Hepatocyte (in vitro differentiated cells): ENCODE measurements at regions not wholly inside any gene's neighbourhood (a gene's known extent, or its start where the extent isn't known, plus 50 kb on each side); places are given as distances from the start of the nearest gene placed in this dataset.
"Not testable (repeated sequence)": the region's sequence is repeated elsewhere in the genome, so short reads cannot be mapped to it uniquely, and the experiment has no call there.

Experiments used
- DNase-seq: peaks from one replicate; pipeline ENCODE4 v3.0.0-alpha.2; 2016; ENCODE audit warnings: low spot score
- H2AFZ ChIP-seq: fragments of 200-600 bp; sonication (generic); 2 replicates; pipeline ENCODE4 v1.6.0; 2016; ENCODE audit warnings: antibody characterized with exemption, mild to moderate bottlenecking
- H3K27ac ChIP-seq: fragments of 200-600 bp; sonication (generic); 2 replicates; pipeline ENCODE4 v1.5.1; 2016; ENCODE audit warnings: mild to moderate bottlenecking
- H3K27me3 ChIP-seq: fragments of 200-600 bp; sonication (generic); 2 replicates; pipeline ENCODE4 v1.6.1; 2016
- H3K36me3 ChIP-seq: fragments of 200-600 bp; sonication (generic); replicated peaks from 2 replicates; pipeline ENCODE4 v1.5.1; 2016; ENCODE audit warnings: low read depth; ENCODE audit not compliant: insufficient read depth
- H3K4me1 ChIP-seq: fragments of 200-600 bp; sonication (generic); 2 replicates; pipeline ENCODE4 v1.5.1; 2016; ENCODE audit warnings: mild to moderate bottlenecking, moderate library complexity; ENCODE audit not compliant: insufficient read depth
- H3K4me2 ChIP-seq: fragments of 200-600 bp; sonication (generic); 2 replicates; pipeline ENCODE4 v1.6.0; 2016
- H3K4me3 ChIP-seq: fragments of 200-600 bp; sonication (generic); 2 replicates; pipeline ENCODE4 v1.5.1; 2016; ENCODE audit warnings: mild to moderate bottlenecking
- H3K79me2 ChIP-seq: fragments of 200-600 bp; sonication (generic); 2 replicates; pipeline ENCODE4 v1.6.0; 2017; ENCODE audit warnings: mild to moderate bottlenecking
- H3K9me2 ChIP-seq: fragments of 200-600 bp; sonication (generic); replicated peaks from 2 replicates; pipeline ENCODE4 v1.6.0; 2017; ENCODE audit warnings: mild to moderate bottlenecking; ENCODE audit not compliant: insufficient read depth
- H3K9me3 ChIP-seq: fragments of 200-600 bp; sonication (generic); 2 replicates; pipeline ENCODE4 v1.5.1; 2016; ENCODE audit warnings: low read depth, mild to moderate bottlenecking
- H4K20me1 ChIP-seq: fragments of 200-600 bp; sonication (generic); 2 replicates; pipeline ENCODE4 v1.6.0; 2016; ENCODE audit warnings: mild to moderate bottlenecking; ENCODE audit not compliant: insufficient read depth, poor library complexity, severe bottlenecking
- CTCF ChIP-seq: fragments of 200-600 bp; sonication (generic); IDR thresholded peaks from 2 replicates; pipeline ENCODE4 v1.5.1; 2016; ENCODE audit warnings: antibody characterized with exemption, mild to moderate bottlenecking; ENCODE audit not compliant: poor library complexity
- EZH2 ChIP-seq: fragments of 200-600 bp; sonication (generic); IDR thresholded peaks from 2 replicates; pipeline ENCODE4 v1.6.1; 2016; ENCODE audit warnings: antibody characterized with exemption, mild to moderate bottlenecking, borderline replicate concordance
- EZH2phosphoT487 ChIP-seq: fragments of 200-600 bp; sonication (generic); IDR thresholded peaks from one replicate; pipeline ENCODE4 v1.6.1; 2018; ENCODE audit warnings: antibody characterized with exemption, mild to moderate bottlenecking, low read depth, moderate library complexity; ENCODE audit not compliant: unreplicated experiment, severe bottlenecking
- WGBS: methylation state at CpG from one replicate; pipeline ENCODE4 v1.1.6; 2016; ENCODE audit warnings: low lambda C conversion rate; ENCODE audit errors: missing lambda C conversion rate; 5-methylcytosine and 5-hydroxymethylcytosine counted together

DNA sequence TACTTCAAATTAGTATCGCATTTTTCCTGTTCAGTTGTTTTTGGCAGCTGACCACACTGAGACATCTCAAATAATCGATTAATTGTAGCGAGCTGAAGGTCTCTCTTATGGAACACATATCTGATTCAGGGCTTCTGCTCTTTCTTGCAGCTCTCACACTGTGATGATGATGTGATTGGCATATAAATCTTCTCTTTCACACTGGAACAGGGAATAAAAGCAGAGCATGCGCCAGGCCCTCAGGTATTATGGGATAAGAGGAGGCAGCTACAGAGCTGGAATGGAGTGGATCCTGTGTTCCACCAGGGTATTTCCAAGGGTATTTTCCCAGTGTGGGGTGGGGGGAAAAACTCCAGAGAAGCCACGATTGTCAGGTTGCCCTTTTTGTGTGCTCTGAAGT lies 265.4 kb upstream of the CASK start:
- H3K79me2 ChIP-seq, result no peaks in the 10 kb centered on the region
- no peak for DNase-seq
- no peaks in the 10 kb centered on the region for H4K20me1 ChIP-seq
- no peaks in the 10 kb centered on the region for H3K9me3 ChIP-seq
- no peak overlapping the region for H2AFZ ChIP-seq
- H3K36me3 ChIP-seq, result no peaks in the 10 kb centered on the region
- H3K27me3 ChIP-seq, result no peaks in the 10 kb centered on the region
- no peak overlapping the region for H3K4me2 ChIP-seq
- H3K27ac ChIP-seq, result no peak overlapping the region
- H3K4me1 ChIP-seq, result no peaks in the 10 kb centered on the region
- no peaks in the 10 kb centered on the region for H3K9me2 ChIP-seq
- WGBS, result 79% methylated on average over 5 of the region's 5 CpGs
- no peak for TF ChIP-seq EZH2phosphoT487
- no peak for TF ChIP-seq CTCF
- no peak for TF ChIP-seq EZH2
- no peak overlapping the region for H3K4me3 ChIP-seq

DNA sequence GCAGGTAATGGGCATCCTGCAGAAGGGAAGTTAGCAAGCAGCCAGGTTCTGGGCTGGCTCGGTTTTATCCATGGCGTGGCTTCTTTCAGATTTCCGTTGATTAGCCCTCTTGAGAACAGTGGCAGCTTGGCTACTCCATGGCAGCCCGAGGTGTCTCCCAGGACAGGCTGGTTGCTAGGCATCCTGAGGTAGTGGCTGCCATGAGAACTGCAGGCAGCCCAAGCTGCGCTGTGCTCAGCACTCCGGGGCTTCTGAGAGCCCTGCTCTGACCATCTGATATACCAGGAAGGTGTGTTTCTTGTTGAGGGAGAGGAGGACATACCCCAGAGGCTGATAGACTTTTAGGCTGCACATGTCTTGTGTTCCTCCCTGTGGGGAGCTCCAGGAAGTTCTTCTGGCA lies 253.4 kb upstream of the CASK start:
- H4K20me1 ChIP-seq, result no peaks in the 10 kb centered on the region
- H3K9me3 ChIP-seq, result no peaks in the 10 kb centered on the region
- H3K4me3 ChIP-seq, result no peak overlapping the region
- no peak for DNase-seq
- TF ChIP-seq EZH2 (no peak), EZH2phosphoT487 (no peak), CTCF (no peak)
- 70% methylated on average over 6 of the region's 6 CpGs for WGBS
- H2AFZ ChIP-seq, result no peak overlapping the region
- no peak overlapping the region for H3K27ac ChIP-seq
- no peaks in the 10 kb centered on the region for H3K9me2 ChIP-seq
- no peaks in the 10 kb centered on the region for H3K79me2 ChIP-seq
- H3K4me1 ChIP-seq, result no peaks in the 10 kb centered on the region
- no peak overlapping the region for H3K4me2 ChIP-seq
- no peaks in the 10 kb centered on the region for H3K36me3 ChIP-seq
- no peaks in the 10 kb centered on the region for H3K27me3 ChIP-seq

DNA sequence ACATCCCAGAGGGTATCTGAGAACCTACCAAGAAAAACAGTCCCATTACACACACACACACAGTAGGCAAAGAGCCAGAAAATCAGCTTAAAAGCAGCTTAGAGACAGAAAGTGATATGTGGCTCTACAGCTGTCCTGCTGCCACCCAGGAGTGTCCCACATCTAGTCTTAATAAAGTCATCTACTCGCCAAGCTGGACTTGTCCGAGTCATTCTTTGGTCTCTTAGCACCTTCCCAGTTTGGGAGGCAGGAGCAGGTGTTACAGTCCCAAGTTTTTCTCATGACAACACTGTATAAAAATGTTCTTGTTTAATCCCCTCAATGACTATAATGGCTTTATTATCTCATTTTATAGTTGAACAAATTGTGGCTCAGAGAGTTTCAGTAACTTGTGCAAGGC lies 252.5 kb upstream of the CASK start:
- Histone ChIP-seq H3K27ac (no peak overlapping the region), H3K4me3 (no peak overlapping the region), H3K4me2 (no peak overlapping the region), H3K4me1 (no peaks in the 10 kb centered on the region), H3K36me3 (no peaks in the 10 kb centered on the region), H3K27me3 (no peaks in the 10 kb centered on the region), H3K9me3 (no peaks in the 10 kb centered on the region), H4K20me1 (no peaks in the 10 kb centered on the region), H2AFZ (no peak overlapping the region), H3K79me2 (no peaks in the 10 kb centered on the region), H3K9me2 (no peaks in the 10 kb centered on the region)
- 83% methylated on average over 2 of the region's 2 CpGs for WGBS
- no peak for DNase-seq
- no peak for TF ChIP-seq CTCF
- TF ChIP-seq EZH2, result no peak
- no peak for TF ChIP-seq EZH2phosphoT487

DNA sequence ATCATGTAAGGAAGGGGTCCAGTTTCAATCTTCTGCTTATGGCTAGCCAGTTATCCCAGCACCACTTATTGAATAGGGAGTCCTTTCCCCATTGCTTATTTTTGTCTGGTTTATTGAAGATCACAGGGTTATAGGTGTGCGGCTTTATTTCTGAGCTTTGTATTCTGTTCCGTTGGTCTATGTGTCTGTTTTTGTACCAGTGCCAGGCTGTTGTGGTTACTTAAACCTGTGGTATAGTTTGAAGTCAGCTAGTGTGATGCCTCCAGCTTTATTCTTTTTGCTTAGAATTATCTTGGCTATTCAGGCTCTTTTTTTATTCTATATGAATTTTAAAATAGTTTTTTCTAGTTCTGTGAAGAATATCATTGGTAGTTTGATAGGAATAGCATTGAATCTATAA lies 234.6 kb upstream of the CASK start:
- H2AFZ ChIP-seq, result not testable (repeated sequence)

More for the DNA sequence above, 234.6 kb upstream of the CASK start:
- not testable (repeated sequence) for DNase-seq, H3K27ac ChIP-seq, H4K20me1 ChIP-seq, H3K27me3 ChIP-seq, H3K36me3 ChIP-seq, H3K4me1 ChIP-seq, H3K79me2 ChIP-seq, H3K4me3 ChIP-seq, H3K4me2 ChIP-seq, H3K9me2 ChIP-seq, H3K9me3 ChIP-seq
- WGBS, result 88% methylated on average over 2 of the region's 2 CpGs
